ENCODE measurements at regions not wholly inside any gene's neighbourhood (a gene's known extent, or its start where the extent isn't known, plus 50 kb on each side); places are given as distances from the start of the nearest gene placed in this dataset.
"Not testable (repeated sequence)": the region's sequence is repeated elsewhere in the genome, so short reads cannot be mapped to it uniquely, and the experiment has no call there.

- not testable (repeated sequence) for TF ChIP-seq CTCF (IDR thresholded peaks at IDR 0.05); POLR2A (IDR thresholded peaks at IDR 0.05; ENCODE audit: low read depth); EP300 (IDR thresholded peaks at IDR 0.05); POLR2AphosphoS5 (IDR thresholded peaks at IDR 0.05)
Measured at GRCh38 chr7:6919169-6919568, 93.1 kb upstream of the CCZ1B start.

Data from esophagus muscularis mucosa (tissue), 4 donors.